HG03520 (cell line): ENCODE measurements at regions not wholly inside any gene's neighbourhood (a gene's known extent, or its start where the extent isn't known, plus 50 kb on each side); places are given as distances from the start of the nearest gene placed in this dataset.
"Not testable (repeated sequence)": the region's sequence is repeated elsewhere in the genome, so short reads cannot be mapped to it uniquely, and the experiment has no call there.

Experiments
- ATAC-seq: cut with Tn5 transposase; IDR thresholded peaks from one replicate; pipeline ENCODE4 v1.9.1; 2021; ENCODE audit warnings: mild to moderate bottlenecking, moderate library complexity; ENCODE audit not compliant: unreplicated experiment

- ATAC-seq: no peak
Observed at GRCh38 chr1:71345491-71345890, 264.7 kb upstream of the ZRANB2 start.

DNA sequence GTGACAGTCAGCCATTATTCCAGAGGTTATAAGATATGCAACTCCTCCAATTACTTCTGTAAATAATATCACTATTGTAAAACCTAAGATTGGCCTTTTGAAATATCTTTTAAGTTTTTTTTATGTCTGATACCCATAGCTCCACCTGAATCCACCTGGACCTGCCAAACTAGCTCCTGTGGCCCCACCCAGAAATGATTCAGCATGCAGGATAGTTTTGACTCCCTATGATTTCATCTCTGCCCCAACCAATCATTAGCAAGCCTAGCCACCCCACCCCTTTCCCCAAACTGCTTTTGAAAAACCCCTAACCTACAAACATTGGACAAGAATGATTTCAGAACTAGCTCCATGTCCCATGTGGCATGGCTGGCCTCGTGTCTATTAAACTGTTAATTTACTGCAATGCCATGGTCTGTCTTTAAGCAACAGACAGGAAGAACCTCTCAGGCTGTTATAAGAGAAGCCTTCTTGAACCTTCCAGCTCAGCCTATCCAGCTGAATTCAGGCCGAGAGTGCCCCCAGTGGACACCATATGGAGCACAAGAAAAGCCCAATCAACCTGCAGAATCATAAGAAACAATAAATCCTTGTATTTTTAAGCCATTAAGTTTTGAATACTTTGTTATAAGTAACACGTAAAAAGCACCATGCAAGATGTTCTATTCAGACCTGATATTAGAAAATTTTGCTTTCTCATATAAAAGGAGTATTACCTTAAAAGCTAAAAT is 263.0 kb upstream of the ZRANB2 start:
- no peak for ATAC-seq

GRCh38 chr1:71339238-71339637 is 258.4 kb upstream of the ZRANB2 start:
- no peak for ATAC-seq

GRCh38 chr1:71330991-71331390 is 250.2 kb upstream of the ZRANB2 start:
- no peak for ATAC-seq

DNA sequence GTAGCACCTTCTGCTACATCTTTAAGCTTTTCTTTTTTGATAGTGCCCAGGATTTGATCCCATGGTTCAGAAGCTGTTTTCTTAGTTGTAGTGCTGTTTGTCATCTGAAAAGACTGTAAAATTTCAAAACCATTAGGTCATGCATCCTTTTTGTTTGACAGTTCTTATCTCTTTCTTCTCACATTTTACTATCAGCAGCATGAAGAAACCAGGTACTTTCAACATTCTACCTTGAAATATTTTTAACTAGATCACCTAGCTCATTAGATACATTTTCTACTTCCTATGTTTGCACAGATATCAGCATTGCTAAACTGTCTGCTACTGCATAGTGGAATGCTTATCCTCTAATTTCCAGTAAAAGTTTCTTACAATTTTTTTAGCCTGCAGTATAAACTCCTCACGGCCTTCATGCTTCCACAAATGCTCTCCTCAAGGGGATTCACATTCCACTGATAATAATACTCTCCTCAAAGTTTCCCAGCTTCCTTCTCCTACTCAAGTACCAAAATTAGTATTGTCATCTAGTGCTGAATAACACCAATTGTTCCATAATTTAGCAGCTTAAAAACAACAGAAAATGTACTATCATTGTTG is 243.9 kb upstream of the ZRANB2 start:
- no peak for ATAC-seq

DNA sequence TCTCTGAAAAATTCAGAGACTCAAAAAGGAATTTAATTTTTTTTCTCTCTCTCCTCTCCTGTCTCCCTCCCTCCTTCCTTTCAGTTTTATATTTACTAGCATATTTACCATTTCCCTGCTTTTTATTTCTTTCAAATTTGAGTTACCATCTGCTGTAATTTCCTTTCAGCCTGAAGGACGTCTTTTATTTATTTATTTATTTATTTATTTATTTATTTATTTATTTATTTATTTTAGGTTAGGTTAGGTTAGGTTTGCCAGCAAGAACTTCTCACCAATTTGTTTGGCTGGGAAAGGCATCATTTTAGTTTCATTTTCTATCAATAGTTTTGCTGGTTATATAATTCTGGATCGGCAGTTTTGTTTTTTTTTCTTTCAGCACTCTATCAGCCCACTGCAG is 231.7 kb upstream of the ZRANB2 start:
- ATAC-seq: no peak

- no peak for ATAC-seq
Observed at GRCh38 chr1:71311376-71311775, 230.5 kb upstream of the ZRANB2 start.

DNA sequence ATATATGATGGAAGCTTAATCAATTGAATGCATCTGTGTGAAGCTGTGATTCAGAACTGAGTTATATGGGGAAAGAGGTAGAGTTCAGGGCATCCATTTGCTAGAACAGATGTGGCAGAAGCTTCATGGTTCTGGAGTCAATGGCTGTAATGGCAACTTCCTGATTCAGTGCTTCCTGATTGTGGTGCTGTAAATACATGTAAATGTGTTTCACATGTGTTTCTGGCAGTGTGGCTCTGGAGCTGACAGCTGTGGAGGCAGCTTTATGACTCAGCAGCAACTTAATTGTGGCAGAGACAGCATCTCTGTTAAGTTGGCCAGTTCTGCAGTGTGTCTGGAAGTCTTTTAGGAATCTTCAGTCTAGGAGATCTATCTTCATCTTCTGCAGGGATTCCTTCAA is 226.6 kb upstream of the ZRANB2 start:
- ATAC-seq: peak; percentile 67

DNA sequence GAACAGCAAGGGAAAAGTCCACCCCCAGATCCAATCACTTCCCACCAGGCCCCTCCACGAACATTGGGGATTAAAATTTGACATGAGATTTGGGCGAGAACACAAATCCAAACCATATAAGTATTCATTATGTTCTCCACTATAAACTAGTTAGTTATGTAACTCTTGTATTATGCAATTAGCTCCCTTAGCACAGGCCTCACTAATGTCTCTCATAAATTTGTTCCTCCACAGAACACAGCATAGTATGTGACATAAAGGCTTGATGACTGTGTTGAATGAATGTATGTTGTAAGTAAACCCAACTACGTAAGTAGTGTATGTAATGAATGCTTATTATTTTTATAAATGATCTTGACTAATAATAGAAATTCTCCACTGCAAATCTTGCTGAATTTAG is 223.3 kb upstream of the ZRANB2 start:
- no peak for ATAC-seq

GRCh38 chr1:71303617-71304041 is 222.8 kb upstream of the ZRANB2 start:
- no peak for ATAC-seq

DNA sequence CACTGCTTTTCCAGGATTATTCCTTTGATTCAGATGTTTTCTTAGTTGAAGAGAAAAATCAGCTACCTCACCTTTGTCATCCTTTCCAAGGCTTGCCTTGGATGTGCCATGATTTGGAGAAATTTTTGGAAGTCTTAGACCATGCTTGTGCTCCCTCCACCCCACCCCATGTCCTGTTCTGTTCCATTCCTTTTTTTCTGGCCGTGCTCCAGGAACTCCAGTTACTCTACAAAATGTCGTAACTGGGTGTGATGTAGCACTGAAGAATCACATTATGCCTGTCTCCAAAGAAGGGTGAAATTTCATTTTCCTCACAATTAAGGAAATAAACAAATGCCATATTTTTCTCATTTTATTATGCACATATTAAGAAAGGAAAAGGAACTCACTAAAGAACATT is 217.8 kb upstream of the ZRANB2 start:
- no peak for ATAC-seq

- ATAC-seq: no peak
Observed at GRCh38 chr1:71296551-71297134, 215.8 kb upstream of the ZRANB2 start.

DNA sequence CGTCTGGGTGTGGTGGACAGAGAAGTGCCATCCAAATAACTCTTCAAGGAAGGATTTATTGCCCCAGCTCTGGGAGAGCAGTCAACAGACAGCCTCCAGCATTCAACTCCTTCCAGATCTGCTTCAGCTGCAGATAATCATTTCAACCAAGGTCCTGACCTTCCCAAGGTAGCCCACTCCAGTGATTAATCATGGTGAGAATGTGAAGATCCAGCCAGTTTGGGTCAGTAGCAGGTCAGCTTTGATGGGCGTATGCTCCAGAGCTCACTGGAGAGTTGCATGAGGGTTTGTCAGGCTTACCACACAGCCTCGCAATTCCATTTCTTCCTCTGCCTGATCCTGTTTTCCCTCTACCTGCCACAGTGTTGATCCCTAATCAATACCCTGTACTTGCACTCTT is 214.5 kb upstream of the ZRANB2 start:
- no peak for ATAC-seq

- no peak for ATAC-seq
Observed at GRCh38 chr1:71294178-71294577, 213.3 kb upstream of the ZRANB2 start.

GRCh38 chr1:71292203-71292602 is 211.4 kb upstream of the ZRANB2 start:
- no peak for ATAC-seq

GRCh38 chr1:71290506-71291237 is 209.8 kb upstream of the ZRANB2 start:
- not testable (repeated sequence) for ATAC-seq

DNA sequence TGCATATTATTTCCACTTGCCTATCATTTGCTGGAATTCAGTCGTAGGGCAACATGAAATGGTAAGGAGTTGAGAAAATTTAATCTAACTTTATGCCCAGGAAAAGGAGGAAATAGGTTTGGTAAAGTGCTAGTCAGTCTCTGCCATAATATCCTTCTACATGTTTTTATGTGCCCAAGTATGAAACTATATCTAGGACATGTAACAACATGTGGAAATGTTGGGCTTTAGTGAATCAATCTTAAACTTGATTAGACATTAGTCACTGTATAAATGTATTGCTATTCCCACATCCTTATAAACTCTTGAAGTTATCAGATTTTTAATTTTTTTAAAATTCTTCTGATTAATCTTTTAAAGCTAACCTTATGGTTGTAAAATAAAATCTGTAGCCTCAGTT is 204.7 kb upstream of the ZRANB2 start:
- ATAC-seq: no peak

DNA sequence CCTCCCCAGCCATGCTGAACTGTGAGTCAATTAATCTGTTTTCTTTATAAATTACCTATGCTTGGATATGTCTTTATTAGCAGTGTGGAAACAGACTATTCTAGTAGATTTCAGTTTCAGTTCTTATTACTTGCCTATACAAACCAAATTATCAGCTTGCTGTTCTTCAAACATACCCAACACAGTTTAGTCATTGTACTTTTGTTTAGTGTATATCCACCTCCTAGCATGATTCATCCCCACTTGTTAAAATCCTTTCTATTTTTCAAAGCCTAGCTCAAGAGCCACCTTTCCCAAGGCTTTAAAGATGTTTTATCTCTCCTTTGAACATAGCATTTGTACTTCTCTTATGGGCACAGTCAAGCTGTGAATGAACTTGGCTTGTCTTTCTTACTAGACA is 195.6 kb upstream of the ZRANB2 start:
- ATAC-seq: no peak

DNA sequence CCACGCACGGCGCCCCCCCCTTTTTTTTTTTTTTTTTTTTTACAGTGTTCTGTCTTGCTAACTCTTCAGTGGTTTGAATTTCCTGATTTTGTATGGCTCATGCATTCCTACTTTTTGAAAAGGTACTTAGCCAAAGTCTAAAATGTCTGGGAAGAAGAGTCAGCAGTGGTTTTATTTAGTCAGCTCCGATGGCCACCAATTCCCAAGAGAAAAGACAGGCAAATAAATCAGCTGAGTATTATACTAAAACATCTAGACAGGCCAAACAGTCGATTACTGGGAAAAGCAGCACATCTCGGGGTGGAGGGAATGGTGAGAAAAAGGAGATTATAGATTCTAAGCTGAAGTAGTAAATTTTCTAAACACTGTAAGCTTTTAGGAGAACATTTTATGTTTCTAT is 192.5 kb upstream of the ZRANB2 start:
- no peak for ATAC-seq

DNA sequence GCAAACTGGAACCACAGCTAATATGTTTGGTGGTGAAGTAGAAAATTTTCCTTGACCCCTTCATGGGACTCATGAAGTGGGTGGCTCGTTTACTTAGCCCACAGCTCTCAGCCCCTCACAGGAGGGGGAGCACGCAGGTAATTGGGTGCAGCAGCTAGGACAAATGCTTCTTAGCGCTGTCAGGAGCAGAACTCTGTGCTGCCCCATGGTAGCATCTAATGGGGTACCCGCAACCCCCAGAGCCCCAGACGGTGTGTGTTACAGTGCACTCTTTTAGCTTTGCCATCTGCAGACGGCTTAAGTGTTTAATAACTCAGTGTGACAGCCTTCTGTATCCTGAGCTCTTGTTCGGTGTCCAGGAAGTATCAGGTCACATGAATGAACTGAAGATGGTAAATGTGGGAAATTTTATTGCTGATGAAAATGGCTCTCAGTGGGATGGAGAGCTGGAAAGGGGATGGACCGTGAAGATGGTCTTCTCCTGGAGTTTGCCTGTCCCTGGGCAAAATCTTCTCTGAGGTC is 189.6 kb upstream of the ZRANB2 start:
- no peak for ATAC-seq

DNA sequence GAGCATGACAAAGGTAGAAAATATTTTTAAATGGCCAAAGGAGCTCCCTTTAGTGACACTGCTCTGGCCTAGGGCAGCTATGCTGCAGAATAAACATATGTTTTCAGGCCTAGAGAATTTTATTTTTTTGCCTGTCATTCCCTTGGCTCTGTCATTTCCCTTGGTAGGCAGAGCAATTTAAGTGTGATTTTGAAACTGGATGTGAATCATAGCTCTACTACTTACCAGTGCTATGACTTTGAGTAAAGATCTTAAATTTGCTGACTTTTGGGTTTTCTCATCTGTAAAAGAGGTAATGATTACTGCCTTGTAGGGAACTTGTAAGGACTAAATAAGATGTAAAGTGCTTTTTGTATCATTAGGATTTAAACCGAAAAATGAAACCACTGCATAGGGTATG is 189.0 kb upstream of the ZRANB2 start:
- no peak for ATAC-seq

DNA sequence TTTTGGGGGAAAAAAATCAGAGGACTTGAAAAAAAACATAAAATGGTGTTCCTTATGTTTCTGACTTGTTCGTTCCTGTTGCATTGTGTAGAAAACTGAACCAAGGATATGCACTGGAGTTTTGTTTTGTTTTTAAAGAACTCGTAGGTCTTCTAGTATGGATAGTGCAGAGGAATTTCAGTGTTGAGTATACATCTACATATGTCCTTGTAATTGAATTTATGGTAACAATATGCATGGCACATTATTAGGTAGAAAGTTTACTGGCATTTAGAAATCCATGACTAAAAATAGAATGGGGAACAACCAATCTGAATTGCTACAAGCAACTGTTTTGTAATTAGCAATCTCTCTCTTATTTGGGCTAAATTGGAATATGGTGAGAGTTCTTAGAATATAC is 188.3 kb upstream of the ZRANB2 start:
- ATAC-seq: no peak
